ENCODE measurements at regions not wholly inside any gene's neighbourhood (a gene's known extent, or its start where the extent isn't known, plus 50 kb on each side); places are given as distances from the start of the nearest gene placed in this dataset.

DNA sequence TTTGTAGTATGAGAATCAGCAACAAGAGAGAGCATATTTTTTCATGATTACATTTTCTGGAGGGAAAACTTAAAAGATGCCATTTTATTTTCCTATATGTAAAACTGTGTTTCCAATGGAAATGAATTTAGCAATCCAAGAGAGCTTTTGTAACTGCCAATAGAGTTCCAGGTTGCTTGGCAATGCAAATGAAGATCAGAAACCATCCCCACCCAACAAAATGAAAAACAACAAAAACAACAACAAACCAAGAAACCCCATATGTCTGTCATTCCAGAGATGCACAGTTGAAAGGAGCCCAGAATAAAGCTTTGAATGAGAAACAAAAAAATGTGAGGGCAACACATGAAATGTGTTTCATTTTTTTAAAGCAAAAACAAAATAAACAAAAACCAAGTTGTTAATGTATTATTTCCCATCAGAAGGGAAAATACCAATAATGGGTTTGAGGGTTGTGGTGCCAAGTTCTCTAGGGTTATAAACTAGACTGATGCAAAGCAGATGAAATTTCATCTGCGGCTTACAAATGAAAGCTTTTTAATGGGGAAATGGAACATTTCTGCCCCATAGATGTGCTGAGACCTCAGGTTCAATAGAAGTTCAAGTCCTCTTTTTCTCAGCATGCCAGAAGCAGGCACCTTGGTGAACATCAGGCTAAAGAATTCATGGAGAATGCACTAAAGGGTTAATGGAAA, 121.5 kb upstream of the MCHR2 start:
- H3K27ac ChIP-seq = no peak overlapping the region
- H3K4me3 ChIP-seq = no peak overlapping the region

DNA sequence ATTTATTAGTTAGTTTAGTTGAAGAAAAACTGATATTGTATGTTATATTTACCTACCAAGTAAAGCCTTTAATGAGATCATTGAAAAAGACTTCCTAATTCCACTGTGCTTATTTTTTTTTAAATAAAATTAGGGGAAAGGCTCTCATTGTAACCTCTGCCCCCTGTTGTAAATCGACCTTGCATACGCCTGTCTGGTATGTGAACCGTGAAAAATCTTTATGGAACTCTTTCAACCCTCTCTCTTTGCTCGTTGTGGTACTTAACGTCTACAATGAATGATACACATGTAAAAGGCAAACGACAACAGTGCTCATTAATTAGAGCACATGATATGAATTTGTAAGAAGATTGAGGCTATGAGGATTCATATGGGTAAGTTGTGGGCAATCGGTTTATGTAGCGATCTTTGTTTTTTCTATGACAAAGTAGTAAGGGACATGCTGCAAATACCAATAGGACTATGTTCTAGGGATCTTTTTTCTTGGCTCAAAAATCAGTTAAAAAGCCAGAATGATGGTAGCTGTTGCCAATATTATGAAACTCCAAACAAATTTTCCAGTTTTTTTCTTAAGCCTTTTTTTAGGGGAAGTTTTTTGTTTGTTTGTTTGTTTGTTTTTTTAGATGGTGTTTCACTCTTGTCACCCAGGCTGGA, 119.0 kb upstream of the MCHR2 start:
- no peak overlapping the region for H3K27ac ChIP-seq
- no peak overlapping the region for H3K4me3 ChIP-seq

- H3K27ac ChIP-seq = no peak overlapping the region
- no peak overlapping the region for H3K4me3 ChIP-seq
These were observed 112.0 kb upstream of the MCHR2 start for GRCh38 chr6:100105919-100106529.

DNA sequence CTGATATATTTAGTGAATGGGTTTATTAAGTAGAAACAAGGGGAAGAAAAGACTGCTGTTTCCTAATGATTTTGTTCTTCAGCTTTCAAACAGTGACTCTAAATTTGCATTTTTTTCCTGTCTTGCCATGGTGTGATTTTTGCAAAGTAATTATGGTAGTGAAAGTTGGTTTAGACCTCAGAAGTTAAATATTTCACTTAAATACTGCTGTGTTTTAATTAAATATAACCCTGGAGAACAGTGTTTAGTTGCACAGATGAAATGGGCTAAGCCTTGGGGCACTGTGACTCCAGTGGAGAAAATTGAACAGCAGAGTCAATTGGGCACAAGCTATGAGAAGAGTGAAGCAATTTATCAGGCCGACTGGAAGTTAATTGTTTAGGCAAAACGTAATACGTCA, 111.1 kb upstream of the MCHR2 start:
- H3K4me3 ChIP-seq = no peak overlapping the region

GRCh38 chr6:100103931-100104330, 109.9 kb upstream of the MCHR2 start:
- Histone ChIP-seq H3K4me3 (no peak overlapping the region), H3K27ac (no peak overlapping the region)

More for the DNA sequence above, 111.1 kb upstream of the MCHR2 start:
- H3K27ac ChIP-seq = no peak overlapping the region

DNA sequence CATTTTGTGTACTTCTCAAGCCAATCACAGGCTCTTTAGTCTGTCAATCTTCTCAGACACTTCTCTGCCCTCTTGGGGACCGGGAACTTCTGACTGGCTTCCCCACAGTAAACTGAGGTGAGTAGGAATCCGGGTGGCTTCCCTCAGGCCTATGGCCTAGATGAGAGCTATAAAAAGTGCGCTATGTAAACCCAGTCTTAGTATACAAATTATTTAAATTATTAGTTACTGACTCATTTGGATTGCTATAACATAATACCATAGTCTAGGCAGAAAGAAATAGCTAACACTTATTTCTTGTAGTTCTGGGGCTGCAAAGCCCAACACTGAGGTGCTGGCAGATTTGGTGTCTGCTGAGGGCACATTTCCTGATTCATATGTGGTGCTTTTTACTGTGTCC, 109.2 kb upstream of the MCHR2 start:
- Histone ChIP-seq H3K27ac (no peak overlapping the region), H3K4me3 (no peak overlapping the region)

GRCh38 chr6:100101644-100102043, 107.6 kb upstream of the MCHR2 start:
- Histone ChIP-seq H3K27ac (no peak overlapping the region), H3K4me3 (no peak overlapping the region)

GRCh38 chr6:100100776-100101175, 106.8 kb upstream of the MCHR2 start:
- Histone ChIP-seq H3K4me3 (no peak overlapping the region), H3K27ac (no peak overlapping the region)

- Histone ChIP-seq H3K4me3 (no peak overlapping the region), H3K27ac (no peak overlapping the region)
These were observed 105.4 kb upstream of the MCHR2 start for GRCh38 chr6:100099189-100100074.

DNA sequence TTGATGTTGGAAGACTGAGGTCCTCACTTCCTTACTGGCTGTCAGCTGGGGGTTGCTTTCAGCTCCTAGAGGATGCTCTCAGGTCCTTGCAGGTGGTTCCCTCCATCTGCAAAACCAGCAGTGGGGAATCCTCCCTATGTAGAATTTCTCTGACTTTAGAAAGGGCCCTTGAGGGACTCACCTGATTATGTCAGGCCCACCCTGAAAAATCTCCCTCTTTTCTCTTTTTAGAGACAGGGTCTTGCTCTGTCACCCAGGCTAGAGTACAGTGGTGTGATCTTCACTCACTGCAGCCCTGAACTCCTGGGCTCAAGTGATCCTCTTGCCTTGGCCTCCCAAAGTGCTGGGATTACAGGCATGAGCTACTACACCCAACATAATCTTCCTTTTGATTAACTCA, 102.9 kb upstream of the MCHR2 start:
- H3K4me3 ChIP-seq = no peak overlapping the region
- no peak overlapping the region for H3K27ac ChIP-seq

DNA sequence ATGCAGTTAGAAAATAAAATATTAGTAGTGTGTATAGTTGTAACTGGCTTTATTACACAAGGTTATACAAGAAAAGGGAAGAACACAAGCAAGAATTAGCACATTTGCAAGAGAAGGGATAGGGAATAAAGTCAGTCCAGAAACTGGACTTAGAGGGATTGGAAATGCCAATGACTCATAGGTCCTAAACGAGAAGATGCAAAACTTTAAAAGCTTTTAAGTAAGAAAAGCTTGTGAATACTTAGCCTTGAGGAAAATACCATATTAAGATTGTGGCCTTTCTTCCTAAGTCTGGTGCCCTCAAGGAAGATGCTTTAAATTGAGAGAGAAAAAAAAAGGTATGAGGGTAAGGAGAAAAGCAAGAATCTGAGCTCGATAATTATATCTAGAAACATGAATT, 102.3 kb upstream of the MCHR2 start:
- Histone ChIP-seq H3K27ac (no peak overlapping the region), H3K4me3 (no peak overlapping the region)

- H3K27ac ChIP-seq = no peak overlapping the region
- H3K4me3 ChIP-seq = no peak overlapping the region
These were observed 99.4 kb upstream of the MCHR2 start for GRCh38 chr6:100093405-100093804.

DNA sequence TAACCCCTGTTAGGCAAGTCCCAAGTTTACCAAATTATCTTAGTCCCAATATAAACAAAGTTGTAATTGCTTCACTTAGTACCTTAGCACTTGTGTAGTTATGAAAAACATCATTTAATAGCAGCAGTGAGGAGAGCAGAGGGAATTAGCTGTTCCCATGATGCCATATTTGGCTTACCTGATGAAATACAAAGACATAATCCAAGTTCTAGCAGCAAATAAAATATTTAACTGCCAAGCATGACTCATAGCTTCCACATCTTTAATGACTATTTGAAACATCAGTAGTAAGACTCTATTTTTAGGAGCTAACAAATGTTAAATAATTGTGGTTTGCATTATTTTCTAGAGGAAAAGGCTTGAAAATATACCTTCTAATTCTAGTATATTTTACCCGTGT, 94.0 kb upstream of the MCHR2 start:
- H3K4me3 ChIP-seq = no peak overlapping the region
- no peak overlapping the region for H3K27ac ChIP-seq

GRCh38 chr6:100084991-100085364, 91.0 kb upstream of the MCHR2 start:
- no peak overlapping the region for H3K27ac ChIP-seq

DNA sequence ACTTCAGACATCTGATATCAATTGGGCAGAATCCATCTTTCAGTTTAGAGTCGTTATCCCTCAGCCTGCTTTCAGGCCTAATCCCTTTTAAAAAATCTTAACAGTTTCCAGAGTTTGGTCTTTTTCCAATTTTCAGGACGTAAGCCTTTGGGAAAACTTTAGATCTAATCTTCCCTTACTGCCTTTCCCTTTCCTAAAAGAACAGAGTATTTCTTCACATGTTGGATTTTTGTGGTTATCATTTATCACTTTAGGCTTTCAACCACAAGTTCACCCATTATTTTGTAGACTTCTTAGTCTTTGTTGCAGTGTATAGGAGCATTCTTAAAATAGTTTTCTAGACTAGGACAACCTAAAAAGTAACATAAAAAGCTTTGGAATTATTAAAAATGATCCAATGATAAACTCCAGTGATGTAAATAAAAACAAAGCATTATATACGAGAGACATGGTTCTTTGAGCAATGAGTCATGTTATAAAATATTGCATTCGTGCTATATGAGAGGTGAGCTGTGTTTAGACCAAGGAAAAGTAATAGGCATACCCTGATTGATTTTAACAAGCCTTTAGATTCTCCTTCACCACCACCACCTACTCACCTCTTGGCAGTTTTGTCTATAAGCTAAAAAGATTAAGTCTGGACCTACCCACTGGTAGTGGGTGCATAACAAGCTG, 90.4 kb upstream of the MCHR2 start:
- no peak overlapping the region for H3K4me3 ChIP-seq
- H3K27ac ChIP-seq = no peak overlapping the region

More at GRCh38 chr6:100084991-100085364, 91.0 kb upstream of the MCHR2 start:
- no peak overlapping the region for H3K4me3 ChIP-seq

DNA sequence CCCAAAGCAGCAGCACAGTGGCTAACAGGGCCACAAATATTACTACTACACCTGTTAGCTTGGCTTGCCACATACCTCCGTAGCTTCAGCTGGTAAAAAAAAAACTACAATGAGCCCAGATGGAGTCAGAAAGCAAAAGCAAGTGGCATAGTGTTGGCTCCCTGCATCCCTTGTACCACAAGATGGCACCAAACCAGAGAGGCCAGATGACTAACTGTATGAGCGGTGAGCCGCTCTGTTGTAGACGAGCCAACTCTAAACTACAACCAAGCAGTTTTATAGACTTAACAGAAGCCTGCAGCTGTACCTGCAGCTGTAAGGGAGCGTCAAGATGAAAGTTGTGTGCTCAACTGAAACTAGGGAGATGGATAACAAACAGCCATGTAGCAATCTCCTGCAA, 84.5 kb upstream of the MCHR2 start:
- no peak overlapping the region for H3K27ac ChIP-seq
- H3K4me3 ChIP-seq = no peak overlapping the region

- Histone ChIP-seq H3K4me3 (no peak overlapping the region), H3K27ac (no peak overlapping the region)
These were observed 71.3 kb upstream of the MCHR2 start for GRCh38 chr6:100065348-100065747.

- no peak overlapping the region for H3K27ac ChIP-seq
- no peak overlapping the region for H3K4me3 ChIP-seq
These were observed 68.6 kb upstream of the MCHR2 start for GRCh38 chr6:100062621-100063020.

GRCh38 chr6:100057941-100058340, 63.9 kb upstream of the MCHR2 start:
- no peak overlapping the region for H3K27ac ChIP-seq
- H3K4me3 ChIP-seq = no peak overlapping the region

DNA sequence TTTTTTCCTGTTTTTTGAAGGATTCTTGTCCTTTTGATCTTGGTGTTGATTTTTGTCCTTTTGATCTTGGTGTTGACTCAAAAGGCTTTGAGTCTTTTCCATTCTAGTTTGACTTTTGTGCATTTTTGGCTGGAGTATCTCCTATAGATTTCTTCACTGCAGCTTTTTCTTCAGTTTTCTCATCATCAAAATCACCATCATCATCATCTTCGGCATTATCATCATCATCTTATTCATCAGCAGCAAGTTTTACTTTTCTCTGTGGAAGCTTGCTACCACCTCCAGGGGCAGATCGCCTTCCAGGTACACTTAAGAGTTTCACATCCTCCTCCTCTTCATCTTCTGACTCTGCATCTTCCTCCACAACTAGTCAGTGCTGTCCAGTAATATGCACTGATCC, 56.5 kb upstream of the MCHR2 start:
- Histone ChIP-seq H3K4me3 (no peak overlapping the region), H3K27ac (no peak overlapping the region)

Data from skin epidermis (tissue), 12 donors.